ENCODE measurements at regions not wholly inside any gene's neighbourhood (a gene's known extent, or its start where the extent isn't known, plus 50 kb on each side); places are given as distances from the start of the nearest gene placed in this dataset.

GRCh38 chr2:6081955-6082624 lies 389.9 kb downstream of the SOX11 start:
- Mint-ChIP-seq H3K4me3 (no peak overlapping the region), H3K27me3 (no peaks in the 10 kb centered on the region), H3K9me3 (peaks cover 1% of the 10 kb centered on the region), H3K36me3 (ENCODE audit: low read depth) (no peaks in the 10 kb centered on the region), H3K4me1 (no peaks in the 10 kb centered on the region), H3K27ac (no peak overlapping the region)
- CTCF ChIA-PET = interaction anchor here (0.6 kb wide), 1 partner anchor 17 kb away, joined by 3 read pairs; no protein-coding TSS in a partner anchor
- no peak for DNase-seq
- POLR2A ChIA-PET = no interaction called here

GRCh38 chr2:6082625-6083018 lies 390.4 kb downstream of the SOX11 start:
- no peaks in the 10 kb centered on the region for H3K27me3 Mint-ChIP-seq
- H3K4me1 Mint-ChIP-seq = no peaks in the 10 kb centered on the region
- H3K36me3 Mint-ChIP-seq (ENCODE audit: low read depth) = no peaks in the 10 kb centered on the region
- peaks cover 4% of the 10 kb centered on the region for H3K9me3 Mint-ChIP-seq
- H3K27ac Mint-ChIP-seq = no peak overlapping the region
- POLR2A ChIA-PET = no interaction called here
- H3K4me3 Mint-ChIP-seq = no peak overlapping the region
- CTCF ChIA-PET = no interaction called here
- DNase-seq = no peak

DNA sequence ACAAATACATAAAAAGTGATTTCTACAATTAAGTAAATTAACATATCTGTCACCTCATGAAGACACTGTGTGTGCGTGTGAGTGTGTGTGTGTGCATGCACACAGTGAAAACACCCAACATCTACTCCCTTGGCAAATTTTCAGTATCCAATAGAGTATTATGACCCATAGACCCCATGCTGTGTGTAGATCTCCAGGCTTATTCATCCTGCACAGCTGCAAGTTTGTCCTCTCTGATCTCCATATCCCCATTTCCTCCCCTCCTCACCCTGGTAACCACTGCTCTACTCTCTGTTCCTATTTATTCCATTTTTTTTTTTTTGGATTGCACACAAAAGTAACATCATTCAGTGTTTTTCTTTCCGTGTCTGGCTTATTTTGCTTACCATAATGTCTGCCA lies 391.0 kb downstream of the SOX11 start:
- H3K36me3 Mint-ChIP-seq (ENCODE audit: low read depth) = no peaks in the 10 kb centered on the region
- CTCF ChIA-PET = no interaction called here
- H3K27ac Mint-ChIP-seq = no peak overlapping the region
- no peak for DNase-seq
- H3K27me3 Mint-ChIP-seq = no peaks in the 10 kb centered on the region
- H3K9me3 Mint-ChIP-seq = peaks cover 4% of the 10 kb centered on the region
- no peaks in the 10 kb centered on the region for H3K4me1 Mint-ChIP-seq
- no peak overlapping the region for H3K4me3 Mint-ChIP-seq
- POLR2A ChIA-PET = no interaction called here

DNA sequence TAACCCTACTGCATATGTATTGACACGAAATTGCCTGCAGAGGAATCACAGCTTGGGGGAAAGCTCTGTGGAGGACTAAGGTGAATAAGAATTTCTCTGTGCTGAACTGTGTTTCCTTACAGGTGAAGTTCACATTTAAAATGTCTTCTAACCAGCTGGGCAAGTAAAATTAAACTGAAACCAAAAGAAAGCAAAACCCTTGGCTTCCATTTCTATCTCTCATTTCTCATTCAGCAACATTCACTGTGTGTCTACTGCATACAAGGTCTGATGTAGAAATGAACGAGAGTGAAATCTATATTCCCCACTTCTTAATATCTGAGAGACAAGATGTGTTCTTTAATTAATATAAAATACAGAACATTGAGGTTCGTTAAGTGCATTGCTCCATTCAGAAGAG lies 397.3 kb downstream of the SOX11 start:
- ChIA-PET POLR2A (no interaction called here), CTCF (no interaction called here)
- Mint-ChIP-seq H3K4me1 (no peaks in the 10 kb centered on the region), H3K27ac (no peak overlapping the region), H3K4me3 (no peak overlapping the region), H3K36me3 (ENCODE audit: low read depth) (no peaks in the 10 kb centered on the region), H3K27me3 (no peaks in the 10 kb centered on the region), H3K9me3 (peaks cover 4% of the 10 kb centered on the region)
- DNase-seq = no peak

DNA sequence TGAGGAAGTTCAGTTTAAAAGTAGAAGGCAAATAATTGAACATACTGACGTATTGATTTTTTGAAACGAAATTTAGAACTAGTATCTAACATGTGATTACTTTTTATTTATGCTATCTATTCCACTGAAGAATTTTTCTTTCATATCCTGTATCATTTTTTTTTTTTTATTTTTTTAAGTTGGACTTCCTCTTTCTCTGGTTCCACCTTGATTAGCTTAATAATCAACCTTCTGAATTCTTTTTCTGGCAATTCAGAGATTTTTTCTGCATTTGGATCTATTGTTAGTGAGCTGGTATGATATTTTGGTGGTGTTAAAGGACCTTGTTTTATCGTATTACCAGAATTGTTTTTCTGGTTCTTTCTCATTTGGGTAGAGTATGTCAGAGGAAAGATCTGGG lies 411.2 kb downstream of the SOX11 start:
- no peak overlapping the region for H3K27ac Mint-ChIP-seq
- DNase-seq = no peak
- ChIA-PET POLR2A (no interaction called here), CTCF (interaction anchor here (0.6 kb wide), 1 partner anchor 325 kb away, joined by 3 read pairs; no protein-coding TSS in a partner anchor)
- H3K4me3 Mint-ChIP-seq = no peak overlapping the region
- H3K9me3 Mint-ChIP-seq = peaks cover 3% of the 10 kb centered on the region
- H3K4me1 Mint-ChIP-seq = no peaks in the 10 kb centered on the region
- H3K27me3 Mint-ChIP-seq = no peaks in the 10 kb centered on the region
- H3K36me3 Mint-ChIP-seq (ENCODE audit: low read depth) = no peaks in the 10 kb centered on the region

DNA sequence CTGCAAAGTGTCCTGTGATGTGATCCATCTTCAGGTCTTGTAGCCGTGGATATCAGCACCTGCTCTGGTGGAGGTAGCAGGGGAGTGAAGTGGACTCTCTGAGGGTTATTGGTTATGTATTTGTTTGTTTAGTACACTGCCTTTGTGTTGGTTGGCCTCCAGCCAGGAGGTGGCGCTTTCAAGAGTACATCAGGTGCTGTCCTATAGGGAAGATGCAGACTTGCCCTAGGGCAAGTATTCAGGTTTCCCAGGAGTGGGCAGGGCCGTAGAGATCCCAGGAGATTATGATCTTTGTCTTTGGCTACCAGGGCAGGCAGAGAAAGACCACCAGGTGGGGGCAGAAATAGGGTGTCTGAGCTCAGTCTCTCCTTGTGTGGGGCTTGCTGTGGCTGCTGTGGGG lies 411.8 kb downstream of the SOX11 start:
- no peak for DNase-seq
- ChIA-PET CTCF (interaction anchor here (0.6 kb wide), 1 partner anchor 324 kb away, joined by 3 read pairs; no protein-coding TSS in a partner anchor), POLR2A (no interaction called here)
- Mint-ChIP-seq H3K27ac (no peak overlapping the region), H3K4me3 (no peak overlapping the region), H3K27me3 (no peaks in the 10 kb centered on the region), H3K36me3 (ENCODE audit: low read depth) (no peaks in the 10 kb centered on the region), H3K9me3 (peaks cover 3% of the 10 kb centered on the region), H3K4me1 (no peaks in the 10 kb centered on the region)

DNA sequence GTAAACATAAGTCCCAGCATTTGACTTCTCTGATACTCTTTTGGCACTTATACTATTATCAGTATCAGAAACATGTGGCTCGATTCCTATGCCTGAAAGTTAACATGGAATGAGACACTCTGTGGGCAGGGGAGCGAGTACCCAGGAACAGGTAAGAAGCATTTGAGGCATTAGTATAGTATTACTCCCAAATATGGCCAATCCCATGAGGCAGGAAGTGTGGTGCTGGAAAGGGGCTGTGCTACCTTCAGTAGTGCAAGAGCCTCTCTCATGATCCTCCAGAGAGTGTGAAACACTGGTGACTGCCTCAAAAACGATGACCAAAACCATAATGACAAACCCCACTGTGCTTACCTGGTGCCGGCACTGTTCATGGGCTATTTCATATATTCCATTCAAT lies 415.1 kb downstream of the SOX11 start:
- H3K27ac Mint-ChIP-seq = no peak overlapping the region
- H3K9me3 Mint-ChIP-seq = no peaks in the 10 kb centered on the region
- DNase-seq = no peak
- POLR2A ChIA-PET = no interaction called here
- no peaks in the 10 kb centered on the region for H3K36me3 Mint-ChIP-seq (ENCODE audit: low read depth)
- no peaks in the 10 kb centered on the region for H3K4me1 Mint-ChIP-seq
- no peaks in the 10 kb centered on the region for H3K27me3 Mint-ChIP-seq
- no peak overlapping the region for H3K4me3 Mint-ChIP-seq
- CTCF ChIA-PET = no interaction called here

DNA sequence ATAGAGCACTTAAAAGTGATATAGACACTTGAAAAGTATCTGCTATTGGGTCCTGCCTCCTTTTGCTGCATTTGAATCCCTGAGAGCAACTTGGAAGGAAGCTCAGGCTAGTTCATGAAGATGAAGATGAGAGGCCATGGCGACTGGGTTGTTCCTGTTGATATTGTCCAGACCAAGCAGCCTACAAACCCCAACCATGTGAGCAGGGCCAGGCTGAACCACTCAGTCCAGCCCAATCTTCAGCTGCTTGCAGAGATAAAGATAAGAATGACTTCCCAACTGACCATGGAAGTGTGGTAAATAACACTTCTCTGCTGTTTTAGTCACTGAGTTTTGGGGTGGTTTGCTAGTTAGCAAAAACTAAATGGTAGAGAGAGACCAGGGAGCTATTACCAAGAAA lies 417.6 kb downstream of the SOX11 start:
- Mint-ChIP-seq H3K36me3 (ENCODE audit: low read depth) (no peaks in the 10 kb centered on the region), H3K4me3 (no peak overlapping the region), H3K27me3 (no peaks in the 10 kb centered on the region), H3K4me1 (no peaks in the 10 kb centered on the region), H3K27ac (no peak overlapping the region), H3K9me3 (no peaks in the 10 kb centered on the region)
- ChIA-PET POLR2A (no interaction called here), CTCF (no interaction called here)
- DNase-seq = no peak

DNA sequence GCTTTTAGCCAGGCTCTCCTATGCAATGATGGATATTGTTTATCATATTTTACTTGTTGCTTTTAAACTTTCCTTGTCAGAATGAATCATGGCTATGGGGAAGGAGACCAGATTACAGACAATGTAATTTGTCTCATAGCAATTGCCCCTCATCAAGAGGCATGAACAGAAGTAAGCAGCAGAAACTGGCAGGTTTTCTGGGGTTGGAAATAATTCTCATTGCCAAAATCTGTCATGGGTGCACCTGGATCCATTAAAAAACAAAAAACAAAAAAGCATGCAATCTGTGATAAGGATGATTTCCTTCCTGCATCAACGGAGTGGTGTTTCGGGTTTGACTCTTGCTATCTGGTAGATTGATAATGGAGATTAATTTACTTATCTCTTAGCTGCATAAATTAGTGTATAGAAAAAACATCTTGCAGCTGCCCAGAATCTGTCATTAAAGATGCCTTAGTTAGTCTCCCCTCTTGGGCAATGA lies 419.6 kb downstream of the SOX11 start:
- ChIA-PET CTCF (no interaction called here), POLR2A (no interaction called here)
- Mint-ChIP-seq H3K36me3 (ENCODE audit: low read depth) (no peaks in the 10 kb centered on the region), H3K27ac (no peak overlapping the region), H3K4me1 (no peaks in the 10 kb centered on the region), H3K4me3 (no peak overlapping the region), H3K9me3 (no peaks in the 10 kb centered on the region), H3K27me3 (no peaks in the 10 kb centered on the region)
- DNase-seq = no peak

DNA sequence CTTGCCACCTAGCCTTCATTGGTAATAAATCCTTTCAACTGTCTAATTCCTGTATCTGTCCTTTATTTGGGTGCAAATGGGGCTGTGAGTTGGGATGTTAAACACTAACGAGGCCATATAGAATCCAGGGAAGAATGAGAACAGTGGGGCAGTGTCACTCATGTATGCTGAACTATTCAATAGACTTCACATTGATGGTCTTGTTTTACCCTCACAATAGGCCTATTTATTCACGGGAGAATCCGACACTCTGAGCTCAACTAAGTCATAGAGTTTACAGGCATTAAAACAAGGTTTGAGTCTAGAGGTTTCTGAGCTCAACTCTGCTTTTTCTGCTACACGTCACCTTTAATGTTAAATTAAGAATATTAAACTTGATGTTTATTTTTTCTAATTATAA lies 421.6 kb downstream of the SOX11 start:
- no peaks in the 10 kb centered on the region for H3K36me3 Mint-ChIP-seq (ENCODE audit: low read depth)
- H3K27me3 Mint-ChIP-seq = no peaks in the 10 kb centered on the region
- POLR2A ChIA-PET = no interaction called here
- no peak for DNase-seq
- H3K4me3 Mint-ChIP-seq = no peak overlapping the region
- no peak overlapping the region for H3K27ac Mint-ChIP-seq
- no peaks in the 10 kb centered on the region for H3K4me1 Mint-ChIP-seq
- no peaks in the 10 kb centered on the region for H3K9me3 Mint-ChIP-seq
- CTCF ChIA-PET = no interaction called here

- H3K36me3 Mint-ChIP-seq (ENCODE audit: low read depth) = no peaks in the 10 kb centered on the region
- H3K4me1 Mint-ChIP-seq = no peaks in the 10 kb centered on the region
- no peak for DNase-seq
- H3K27me3 Mint-ChIP-seq = no peaks in the 10 kb centered on the region
- no peaks in the 10 kb centered on the region for H3K9me3 Mint-ChIP-seq
- no peak overlapping the region for H3K27ac Mint-ChIP-seq
- H3K4me3 Mint-ChIP-seq = no peak overlapping the region
- ChIA-PET CTCF (no interaction called here), POLR2A (no interaction called here)
Measured at GRCh38 chr2:6127718-6128117, 435.5 kb downstream of the SOX11 start.

DNA sequence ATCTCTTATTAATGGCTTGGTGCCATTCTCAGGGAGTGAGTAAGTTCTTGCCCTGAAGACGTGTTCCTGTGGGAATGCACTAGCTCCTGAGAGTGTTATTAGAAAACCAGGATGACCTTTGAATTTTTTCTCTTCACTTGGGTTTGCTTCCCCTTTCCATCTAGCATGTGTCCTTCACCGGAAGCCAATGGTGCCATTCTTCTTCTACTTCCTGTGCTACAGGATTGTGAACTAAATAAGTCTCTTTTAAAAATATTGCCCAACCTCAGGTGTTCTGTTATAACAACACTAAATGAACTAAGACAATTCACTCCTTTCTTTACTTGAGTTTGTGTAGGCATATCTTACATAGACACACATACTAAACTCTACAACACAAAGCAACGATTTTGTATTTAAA lies 447.0 kb downstream of the SOX11 start:
- no peak overlapping the region for H3K4me3 Mint-ChIP-seq
- no peaks in the 10 kb centered on the region for H3K9me3 Mint-ChIP-seq
- H3K36me3 Mint-ChIP-seq (ENCODE audit: low read depth) = no peaks in the 10 kb centered on the region
- no peaks in the 10 kb centered on the region for H3K4me1 Mint-ChIP-seq
- no peak overlapping the region for H3K27ac Mint-ChIP-seq
- POLR2A ChIA-PET = no interaction called here
- CTCF ChIA-PET = no interaction called here
- no peak for DNase-seq
- no peaks in the 10 kb centered on the region for H3K27me3 Mint-ChIP-seq

GRCh38 chr2:6139916-6140315 lies 447.7 kb downstream of the SOX11 start:
- Mint-ChIP-seq H3K4me1 (no peaks in the 10 kb centered on the region), H3K9me3 (no peaks in the 10 kb centered on the region), H3K27me3 (no peaks in the 10 kb centered on the region), H3K27ac (no peak overlapping the region), H3K36me3 (ENCODE audit: low read depth) (no peaks in the 10 kb centered on the region), H3K4me3 (no peak overlapping the region)
- ChIA-PET POLR2A (no interaction called here), CTCF (no interaction called here)
- DNase-seq = no peak

GRCh38 chr2:6140509-6140908 lies 448.3 kb downstream of the SOX11 start:
- Mint-ChIP-seq H3K4me1 (no peaks in the 10 kb centered on the region), H3K4me3 (no peak overlapping the region), H3K27ac (no peak overlapping the region), H3K36me3 (ENCODE audit: low read depth) (no peaks in the 10 kb centered on the region), H3K9me3 (no peaks in the 10 kb centered on the region), H3K27me3 (no peaks in the 10 kb centered on the region)
- ChIA-PET CTCF (no interaction called here), POLR2A (no interaction called here)
- no peak for DNase-seq
